Activated CD4-positive, alpha-beta memory T cell treated with anti-CD3 and anti-CD28 coated beads, Interleukin-2, amount 10 ng/mL, durations not matched to agents 7 days and 5 days (primary cell): ENCODE measurements at regions not wholly inside any gene's neighbourhood (a gene's known extent, or its start where the extent isn't known, plus 50 kb on each side); places are given as distances from the start of the nearest gene placed in this dataset.

Experiments used
- CTCF ChIA-PET: fragments of 350-600 bp; sonication (Branson Sonifier 250); formaldehyde crosslinking; loops from one replicate; lab custom pipeline; 2021; ENCODE audit warnings: antibody characterized with exemption, inconsistent platforms; lab: Charles Lee
- POLR2A ChIA-PET: fragments of 350-600 bp; sonication (Branson Sonifier 250); formaldehyde crosslinking; loops from one replicate; lab custom pipeline; 2021; ENCODE audit warnings: antibody characterized with exemption; lab: Charles Lee
- DNase-seq: peaks from one replicate; pipeline ENCODE4 v3.0.0-alpha.2; 2020
- H3K27ac Mint-ChIP-seq: one replicate; pipeline ENCODE4 v1.8.0; 2021; ENCODE audit warnings: mild to moderate bottlenecking, mixed read lengths
- H3K27me3 Mint-ChIP-seq: one replicate; pipeline ENCODE4 v1.8.0; 2021; ENCODE audit warnings: mixed read lengths
- H3K36me3 Mint-ChIP-seq: one replicate; pipeline ENCODE4 v1.8.0; 2021; ENCODE audit warnings: low read depth, mixed read lengths
- H3K4me1 Mint-ChIP-seq: one replicate; pipeline ENCODE4 v1.8.0; 2021; ENCODE audit warnings: mixed read lengths
- H3K4me3 Mint-ChIP-seq: one replicate; pipeline ENCODE4 v1.8.0; 2021; ENCODE audit warnings: mild to moderate bottlenecking, mixed read lengths
- H3K9me3 Mint-ChIP-seq: one replicate; pipeline ENCODE4 v1.8.0; 2021; ENCODE audit warnings: mixed read lengths

GRCh38 chr21:45592208-45592619 lies 50.0 kb upstream of the SLC19A1 start:
- Mint-ChIP-seq H3K36me3 (peaks cover 16% of the 10 kb centered on the region), H3K27ac (no peak overlapping the region), H3K27me3 (peaks cover 19% of the 10 kb centered on the region), H3K9me3 (peaks cover 13% of the 10 kb centered on the region), H3K4me1 (peaks cover 17% of the 10 kb centered on the region), H3K4me3 (no peak overlapping the region)
- DNase-seq, result peak; percentile 86
- POLR2A ChIA-PET, result interaction anchor here (0.7 to 2.0 kb wide), 6 partner anchors 36 to 114 kb away, joined by 3 to 17 read pairs (median 4); no protein-coding TSS in a partner anchor
- CTCF ChIA-PET, result interaction anchor here (0.7 to 1.6 kb wide), 7 partner anchors 36 to 551 kb away, joined by 3 to 10 read pairs (median 5); no protein-coding TSS in a partner anchor

- Mint-ChIP-seq H3K9me3 (peaks cover 10% of the 10 kb centered on the region), H3K36me3 (peaks cover 13% of the 10 kb centered on the region), H3K27me3 (peaks cover 16% of the 10 kb centered on the region), H3K4me1 (peaks cover 15% of the 10 kb centered on the region), H3K4me3 (no peak overlapping the region), H3K27ac (no peak overlapping the region)
- DNase-seq, result no peak
- ChIA-PET CTCF (interaction anchor here (0.7 to 1.6 kb wide), 7 partner anchors 36 to 550 kb away, joined by 3 to 10 read pairs (median 5); no protein-coding TSS in a partner anchor), POLR2A (interaction anchor here (0.7 to 2.0 kb wide), 6 partner anchors 36 to 114 kb away, joined by 3 to 17 read pairs (median 4); no protein-coding TSS in a partner anchor)
These were observed 50.4 kb upstream of the SLC19A1 start for GRCh38 chr21:45592626-45593134.

GRCh38 chr21:45593162-45594022 lies 50.1 kb upstream of the PCBP3 start:
- Mint-ChIP-seq H3K27ac (no peak overlapping the region), H3K4me3 (no peak overlapping the region), H3K36me3 (peaks cover 6% of the 10 kb centered on the region), H3K27me3 (peaks cover 9% of the 10 kb centered on the region), H3K4me1 (peaks cover 15% of the 10 kb centered on the region), H3K9me3 (peaks cover 3% of the 10 kb centered on the region)
- CTCF ChIA-PET, result interaction anchor here (1.2 to 1.6 kb wide), 3 partner anchors 37 to 550 kb away, joined by 4 to 10 read pairs (median 5); no protein-coding TSS in a partner anchor
- POLR2A ChIA-PET, result interaction anchor here (1.2 to 2.0 kb wide), 2 partner anchors 37 to 43 kb away, joined by 7 to 17 read pairs; no protein-coding TSS in a partner anchor
- no peak for DNase-seq
